ENCODE measurements at regions not wholly inside any gene's neighbourhood (a gene's known extent, or its start where the extent isn't known, plus 50 kb on each side); places are given as distances from the start of the nearest gene placed in this dataset.
"Not testable (repeated sequence)": the region's sequence is repeated elsewhere in the genome, so short reads cannot be mapped to it uniquely, and the experiment has no call there.

DNA sequence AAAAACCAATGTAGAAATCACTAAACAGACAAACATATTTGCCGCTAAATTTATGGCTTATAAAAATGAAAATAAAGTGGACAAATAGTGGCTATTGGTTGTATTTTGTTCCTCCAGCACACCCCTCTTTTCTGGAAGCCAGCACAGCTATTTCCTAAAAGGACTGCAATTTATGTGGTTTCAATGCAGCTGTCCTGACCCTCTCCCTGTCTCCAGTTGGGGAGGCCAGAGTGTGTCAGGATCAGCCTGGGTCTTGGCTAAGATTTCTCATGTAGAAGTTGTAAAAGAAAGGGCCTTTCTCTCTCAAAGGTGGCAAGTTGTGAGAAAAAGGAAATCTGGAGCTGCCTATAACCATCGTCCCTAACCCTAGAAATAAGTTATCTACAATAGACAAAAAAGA, 165.6 kb downstream of the ALDH8A1 start:
- DNase-seq (ENCODE audit: low read depth): no peak

DNA sequence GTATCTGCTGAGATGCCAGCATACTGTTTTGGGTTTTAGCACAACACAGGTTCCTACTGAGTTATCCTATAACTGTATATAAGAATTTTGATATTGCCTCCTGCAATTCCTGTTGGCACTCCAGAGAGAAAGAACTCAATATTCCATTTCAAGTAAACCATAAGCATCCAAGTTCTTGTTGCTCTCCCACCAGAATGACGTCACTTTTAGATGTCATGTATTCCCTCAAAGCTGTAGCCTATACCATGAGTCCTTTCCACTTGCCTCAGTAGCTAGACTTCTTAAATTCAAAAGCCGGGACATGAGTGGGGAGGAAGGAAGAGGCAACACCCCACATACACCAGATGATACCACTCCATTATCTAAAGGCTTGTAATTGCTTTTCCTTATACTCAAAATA, 171.5 kb downstream of the ALDH8A1 start:
- DNase-seq (ENCODE audit: low read depth): no peak

DNA sequence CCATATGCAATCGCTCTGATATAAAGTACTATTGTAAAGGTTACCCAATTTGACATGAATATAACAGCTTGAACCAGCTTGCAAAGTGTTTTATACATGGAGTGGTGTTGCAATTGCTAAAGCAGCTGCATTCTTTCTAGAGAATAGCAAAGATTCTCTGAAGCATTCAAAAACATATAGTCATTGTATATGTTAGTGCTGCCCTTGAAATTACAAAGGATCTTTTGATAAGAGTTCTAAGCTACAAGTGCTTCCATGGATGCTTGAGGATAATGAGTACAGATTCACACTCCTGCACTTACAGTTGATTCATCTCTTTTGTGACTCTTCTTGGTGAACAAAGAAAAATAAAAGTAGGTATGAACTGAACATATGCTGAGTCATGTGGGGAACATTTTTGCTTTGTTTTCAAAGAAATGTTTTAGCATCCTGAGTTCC, 175.7 kb downstream of the ALDH8A1 start:
- DNase-seq (ENCODE audit: low read depth): no peak

DNA sequence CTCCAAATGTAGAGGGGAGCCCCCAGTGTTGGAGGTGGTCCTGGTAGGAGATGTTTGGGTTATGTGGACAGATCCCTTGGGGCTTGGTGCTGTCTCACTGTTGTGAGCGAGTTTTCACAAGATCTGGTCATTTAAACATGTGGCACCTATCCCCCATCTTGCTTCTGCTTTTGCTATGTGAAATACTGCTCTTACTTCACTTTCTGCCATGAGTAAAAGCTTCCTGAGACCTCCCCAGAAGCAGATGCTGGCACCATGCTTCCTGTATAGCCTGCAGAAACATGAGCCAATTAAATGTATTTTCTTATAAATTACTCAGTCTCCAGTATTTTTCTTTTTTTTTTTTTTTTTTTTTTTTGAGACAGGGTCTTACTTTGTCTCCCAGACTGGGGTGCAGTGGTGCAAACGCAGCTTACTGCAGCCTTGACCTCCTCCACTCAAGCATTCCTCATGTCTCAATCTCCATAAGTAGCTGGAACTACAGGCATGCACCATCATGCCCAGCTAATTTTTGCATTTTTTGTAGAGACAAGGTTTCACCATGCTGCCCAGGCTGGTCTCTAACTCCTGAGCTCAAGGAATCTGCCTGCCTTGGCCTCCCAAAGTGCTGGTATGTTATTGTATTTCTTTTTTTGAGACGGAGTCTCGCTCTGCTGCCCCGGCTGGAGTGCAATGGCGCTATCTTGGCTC, 177.1 kb downstream of the ALDH8A1 start:
- DNase-seq (ENCODE audit: low read depth): no peak

DNA sequence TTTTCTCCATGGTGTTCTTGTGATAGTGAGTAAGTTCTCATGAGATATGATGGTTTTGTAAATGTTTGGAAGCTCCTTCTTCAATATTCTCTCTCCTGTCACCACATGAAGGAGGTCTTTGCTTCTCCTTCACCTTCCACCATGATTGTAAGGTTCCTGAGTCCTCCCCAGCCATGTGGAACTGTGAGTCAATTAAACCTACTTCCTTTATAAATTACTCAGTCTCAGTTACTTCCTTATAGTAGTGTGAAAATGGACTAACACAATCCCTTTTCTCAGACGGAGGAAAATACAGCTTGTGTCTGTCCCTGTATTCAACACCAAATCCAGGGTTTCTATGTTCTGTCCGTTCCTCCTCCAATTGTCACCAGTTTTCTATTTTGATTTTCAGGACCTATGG, 181.0 kb downstream of the ALDH8A1 start:
- no peak for DNase-seq (ENCODE audit: low read depth)

DNA sequence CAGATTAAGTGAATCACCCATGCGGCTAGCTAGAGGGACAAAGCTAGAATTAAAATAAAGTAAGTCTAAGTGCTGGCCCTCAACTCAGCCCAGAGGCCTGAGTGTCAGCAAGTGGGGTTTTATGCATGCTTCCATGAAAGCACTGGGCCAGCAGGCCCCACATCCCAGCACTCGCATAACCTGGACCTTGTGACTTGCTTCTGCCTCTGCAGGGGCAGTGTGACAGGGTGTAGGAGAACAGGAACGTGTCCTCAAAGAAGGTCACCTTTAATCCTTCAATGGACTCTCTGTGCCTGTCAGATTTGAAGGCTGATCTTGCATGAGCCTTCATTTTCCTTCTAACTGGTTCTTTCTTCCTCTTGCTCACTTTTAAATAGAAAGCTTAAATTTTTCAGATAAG, 183.4 kb downstream of the ALDH8A1 start:
- DNase-seq (ENCODE audit: low read depth): no peak

DNA sequence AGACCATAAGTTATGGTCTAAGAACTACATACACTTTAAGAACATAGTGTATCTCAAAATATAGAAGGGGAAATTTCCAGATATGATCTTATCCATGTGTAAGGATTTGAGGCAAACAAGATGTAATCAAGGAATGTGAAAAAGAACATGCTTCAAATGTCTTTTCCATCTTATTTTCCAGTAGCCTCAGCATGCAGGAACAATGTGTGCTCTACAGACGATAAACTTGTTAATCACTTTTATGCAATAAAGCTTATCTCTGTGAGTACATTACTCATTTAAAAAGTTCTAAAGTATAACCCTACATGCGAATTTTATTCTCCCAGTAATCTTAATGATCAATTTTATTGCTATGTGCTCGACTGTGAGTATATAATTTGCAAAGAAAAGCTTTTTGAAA, 185.2 kb downstream of the ALDH8A1 start:
- DNase-seq (ENCODE audit: low read depth): no peak

DNA sequence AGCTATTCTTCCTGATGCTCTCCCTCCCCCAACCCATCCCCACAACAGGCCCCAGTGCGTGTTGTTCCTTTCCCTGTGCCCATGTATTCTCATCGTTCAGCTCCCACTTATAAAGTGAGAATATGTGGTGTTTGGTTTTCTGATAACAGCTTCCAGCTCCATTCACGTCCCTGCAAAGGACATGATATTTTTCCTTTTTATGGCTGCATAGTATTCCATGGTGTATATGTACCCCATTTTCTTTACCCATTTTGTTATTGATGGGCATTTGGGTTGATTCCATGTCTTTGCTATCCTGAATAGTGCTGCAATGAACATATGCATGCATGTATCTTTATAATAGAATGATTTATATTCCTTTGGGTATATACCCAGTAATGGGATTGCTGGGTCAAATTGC, 186.3 kb downstream of the ALDH8A1 start:
- not testable (repeated sequence) for DNase-seq (ENCODE audit: low read depth)

DNA sequence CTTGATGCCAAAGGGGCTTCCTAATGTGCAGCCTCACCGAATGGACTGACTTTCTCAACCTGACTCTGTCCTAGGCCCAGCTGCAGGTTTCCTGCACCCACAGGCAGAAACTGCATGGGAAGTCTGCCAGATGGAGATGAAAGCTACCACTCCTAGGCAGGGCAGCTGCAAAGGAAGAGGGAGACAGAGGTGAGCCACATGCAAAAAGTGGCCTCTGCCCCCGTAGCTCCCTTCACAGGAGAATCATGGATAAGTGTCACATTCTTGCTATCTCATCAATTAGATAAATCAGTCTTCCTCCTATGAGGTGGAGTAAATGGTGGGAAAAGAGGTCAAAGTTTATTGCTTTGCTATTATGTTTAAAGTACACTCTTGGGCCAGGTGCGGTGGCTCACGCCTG, 191.3 kb downstream of the ALDH8A1 start:
- DNase-seq (ENCODE audit: low read depth): no peak

DNA sequence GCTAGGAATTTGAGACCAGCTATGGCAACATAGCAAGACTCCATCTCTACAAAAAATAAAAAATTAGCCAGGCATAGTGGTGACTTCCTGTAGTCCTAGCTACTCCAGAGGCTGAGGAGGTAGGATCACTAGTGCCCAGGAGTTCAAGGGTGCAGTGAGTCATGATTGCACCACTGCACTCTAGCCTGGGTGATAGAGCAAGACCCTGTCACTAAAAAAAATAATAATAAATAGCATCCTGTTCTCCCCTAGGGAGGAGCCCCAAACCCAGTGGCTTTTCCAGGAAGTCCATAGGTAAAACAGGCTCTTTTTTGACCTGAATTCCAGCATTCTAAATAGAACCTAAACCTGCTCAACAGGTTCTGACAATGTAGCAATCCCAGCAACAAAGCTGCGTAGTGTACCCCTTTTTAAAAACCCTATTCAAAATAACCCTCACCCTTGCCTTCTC, 192.0 kb downstream of the ALDH8A1 start:
- no peak for DNase-seq (ENCODE audit: low read depth)

DNA sequence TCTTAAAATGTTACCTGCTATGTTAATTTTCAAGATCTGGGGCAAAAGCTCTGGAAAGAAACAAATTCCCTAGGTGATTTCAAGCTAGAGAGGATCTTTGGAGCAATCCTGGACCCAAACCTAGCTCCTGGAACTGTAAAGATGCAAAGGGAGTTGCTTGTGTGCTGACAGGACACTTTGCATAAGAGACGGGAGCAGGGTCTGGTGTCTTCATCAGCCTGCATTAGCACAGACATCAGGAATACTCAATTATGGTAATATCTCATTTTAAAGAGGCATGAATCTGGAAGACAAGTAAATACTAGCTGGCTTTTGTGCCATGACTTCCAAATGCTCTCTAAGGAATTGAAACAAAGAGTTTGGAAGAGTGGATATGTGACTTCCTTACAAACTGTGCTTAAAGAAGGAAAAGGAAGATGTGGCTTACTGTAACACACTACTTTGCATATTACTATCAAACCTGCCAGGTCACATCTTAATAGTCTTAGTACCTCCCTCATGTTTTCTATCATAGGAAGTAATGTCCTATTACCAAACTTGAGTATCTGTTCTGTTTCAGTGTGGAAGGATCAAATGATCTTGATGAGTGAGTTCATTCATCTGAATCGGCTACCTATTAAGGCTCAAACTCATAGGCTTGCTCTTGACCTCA, 193.4 kb downstream of the ALDH8A1 start:
- DNase-seq (ENCODE audit: low read depth): no peak

DNA sequence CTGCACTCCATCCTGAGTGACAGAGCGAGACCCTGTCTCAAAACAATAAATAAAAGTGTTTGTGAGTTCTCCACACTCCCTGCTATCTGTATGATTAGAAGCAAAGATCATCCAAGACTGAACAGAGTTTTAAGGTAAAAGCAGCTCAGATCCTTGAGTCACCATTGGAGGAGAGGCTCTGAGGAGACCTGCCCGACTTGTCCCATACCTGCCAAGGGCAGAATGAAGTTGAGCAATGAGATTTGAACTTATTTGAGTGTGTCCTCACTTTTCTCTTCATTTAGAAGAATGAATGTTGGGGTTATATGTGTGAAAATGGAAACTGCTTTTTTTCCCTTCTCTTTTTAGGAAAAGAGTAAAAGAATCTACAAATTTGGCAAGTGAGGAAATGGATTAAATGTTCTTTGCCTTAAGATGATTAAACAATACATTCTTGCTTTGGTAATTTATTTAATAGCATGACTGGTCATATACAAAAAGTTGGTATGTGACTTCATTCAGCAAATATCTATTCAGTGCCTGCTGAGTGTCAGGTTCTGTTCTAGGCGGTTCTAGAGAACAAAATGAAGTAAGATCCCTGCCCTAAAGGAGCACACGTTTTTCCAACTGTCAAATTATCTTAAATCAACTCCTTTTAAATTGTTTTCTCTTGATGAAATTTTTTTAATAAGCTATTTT, 195.7 kb downstream of the ALDH8A1 start:
- DNase-seq (ENCODE audit: low read depth): no peak

DNA sequence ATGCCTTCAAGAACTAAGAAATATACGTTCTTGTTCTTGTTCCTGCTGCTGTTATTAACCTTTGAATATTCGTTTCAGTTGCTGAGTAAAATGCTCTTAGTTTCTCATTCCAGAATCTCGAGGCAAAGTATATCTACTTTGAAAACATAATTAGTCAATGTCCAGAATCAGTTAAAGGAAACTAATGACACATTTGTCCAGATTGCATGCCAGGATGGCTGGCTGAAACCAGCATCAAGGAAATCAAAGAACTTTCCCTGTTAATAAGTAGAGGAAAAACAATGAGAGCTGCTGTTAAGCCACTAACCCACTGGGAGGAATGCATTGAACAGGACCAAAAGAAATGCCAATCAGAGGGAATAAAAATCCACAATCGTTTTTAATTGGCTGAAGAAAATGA, 196.9 kb downstream of the ALDH8A1 start:
- DNase-seq (ENCODE audit: low read depth): no peak

DNA sequence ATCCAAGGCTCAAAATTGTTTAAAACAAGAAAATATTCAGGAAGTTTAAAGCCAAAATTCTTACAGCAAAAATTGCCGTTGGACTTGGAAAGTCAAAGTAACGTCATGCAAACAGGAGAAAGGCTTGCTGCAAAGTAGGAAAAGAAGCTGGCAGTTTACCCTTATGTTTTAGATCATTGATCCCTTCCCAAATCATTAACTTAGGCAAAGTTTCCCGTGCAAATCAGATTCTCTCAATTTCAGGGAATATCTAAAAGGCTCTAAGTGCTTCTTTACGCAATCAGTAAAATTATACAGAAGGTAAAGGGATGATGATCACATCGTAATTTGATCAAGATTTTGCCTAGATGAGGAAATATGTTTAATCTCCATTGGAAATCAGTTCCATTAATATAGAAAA, 197.5 kb downstream of the ALDH8A1 start:
- no peak for DNase-seq (ENCODE audit: low read depth)

DNA sequence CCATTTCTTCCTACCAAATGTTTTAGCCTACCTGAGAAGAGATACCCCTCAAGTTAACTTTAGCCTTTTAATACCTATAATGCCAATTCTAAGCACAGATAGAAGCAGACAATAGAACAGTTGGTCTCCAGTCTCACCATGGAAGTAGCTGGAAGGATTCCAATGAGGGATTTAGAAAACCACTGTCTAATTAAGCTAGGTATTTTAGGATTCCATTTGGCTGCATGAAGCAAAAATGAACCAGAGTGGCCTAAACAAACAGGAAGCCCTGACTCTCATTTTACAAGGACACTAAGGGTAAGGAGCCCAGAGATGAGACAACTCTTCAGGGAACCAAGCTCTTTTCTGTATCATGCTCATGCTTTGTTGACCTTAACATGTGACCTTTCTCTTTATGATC, 199.2 kb downstream of the ALDH8A1 start:
- DNase-seq (ENCODE audit: low read depth): no peak

DNA sequence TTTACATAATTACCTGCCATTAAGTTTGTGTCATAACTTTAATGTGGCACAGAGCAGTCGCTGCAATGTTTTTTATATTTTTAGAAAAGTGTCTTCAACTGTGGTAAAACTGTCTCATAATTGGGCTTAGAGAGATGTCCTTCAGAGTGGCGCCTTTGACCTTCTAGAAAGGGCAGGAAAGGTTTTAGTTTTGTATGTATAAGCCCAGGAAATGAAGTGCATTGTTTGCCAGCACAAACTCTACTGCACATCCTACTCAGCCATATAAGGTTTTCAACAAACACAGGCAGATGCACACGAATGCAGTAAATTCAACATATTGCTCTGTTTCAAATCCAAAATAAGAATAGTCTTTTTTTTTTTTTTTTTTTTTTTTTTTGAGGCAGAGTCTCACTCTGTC, 201.4 kb downstream of the ALDH8A1 start:
- DNase-seq (ENCODE audit: low read depth): no peak

DNA sequence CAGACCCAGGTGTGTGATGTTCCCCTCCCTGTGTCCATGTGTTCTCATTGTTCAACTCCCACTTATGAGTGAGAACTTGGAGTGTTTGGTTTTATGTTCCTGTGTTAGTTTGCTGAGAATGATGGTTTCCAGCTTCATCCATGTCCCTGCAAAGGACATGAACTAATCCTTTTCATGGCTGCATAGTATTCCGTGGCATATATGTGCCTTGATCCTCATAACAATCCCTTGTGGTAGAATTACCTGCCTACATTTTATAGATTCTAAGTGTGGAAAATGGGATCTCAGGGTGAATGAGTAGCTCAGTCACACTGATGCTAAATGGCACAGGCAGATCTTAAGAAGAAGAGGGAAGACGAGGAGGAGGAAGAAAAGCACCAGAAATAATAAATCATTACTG, 202.7 kb downstream of the ALDH8A1 start:
- not testable (repeated sequence) for DNase-seq (ENCODE audit: low read depth)

DNA sequence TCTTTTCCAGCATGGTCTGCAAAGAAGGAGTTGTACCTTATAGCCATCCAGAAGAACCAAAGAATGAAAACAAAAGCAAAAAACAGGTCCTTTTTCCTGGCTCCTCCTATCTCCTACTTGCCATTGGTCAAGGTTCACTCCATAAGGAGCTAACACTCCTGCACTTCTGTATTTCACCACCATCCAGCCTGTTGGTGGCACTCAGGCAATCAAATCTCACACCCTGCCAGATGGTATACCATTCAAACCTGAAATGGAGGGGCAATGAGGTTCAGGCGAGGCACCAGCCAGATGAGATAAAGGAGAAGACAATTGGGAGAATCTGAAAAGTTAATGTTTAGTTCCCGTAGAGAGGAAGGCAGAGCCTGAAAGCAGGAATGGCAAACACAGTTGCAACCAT, 203.8 kb downstream of the ALDH8A1 start:
- DNase-seq (ENCODE audit: low read depth): no peak

DNA sequence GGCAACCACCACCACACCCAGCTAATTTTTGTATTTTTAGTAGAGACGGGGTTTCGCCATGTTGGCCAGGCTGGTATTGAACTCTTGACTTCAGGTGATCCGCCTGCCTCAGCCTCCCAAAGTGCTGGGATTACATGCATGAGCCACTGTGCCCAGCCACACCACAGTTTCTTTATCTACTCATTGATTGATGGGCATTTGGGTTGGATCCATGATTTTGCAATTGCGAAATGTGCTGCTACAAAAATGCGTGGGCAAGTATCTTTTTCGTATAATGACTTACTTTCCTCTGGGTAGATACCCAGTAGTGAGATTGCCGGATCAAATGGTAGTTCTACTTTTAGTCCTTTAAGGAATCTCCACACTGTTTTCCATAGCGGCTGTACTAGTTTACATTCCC, 204.7 kb downstream of the ALDH8A1 start:
- DNase-seq (ENCODE audit: low read depth): not testable (repeated sequence)

DNA sequence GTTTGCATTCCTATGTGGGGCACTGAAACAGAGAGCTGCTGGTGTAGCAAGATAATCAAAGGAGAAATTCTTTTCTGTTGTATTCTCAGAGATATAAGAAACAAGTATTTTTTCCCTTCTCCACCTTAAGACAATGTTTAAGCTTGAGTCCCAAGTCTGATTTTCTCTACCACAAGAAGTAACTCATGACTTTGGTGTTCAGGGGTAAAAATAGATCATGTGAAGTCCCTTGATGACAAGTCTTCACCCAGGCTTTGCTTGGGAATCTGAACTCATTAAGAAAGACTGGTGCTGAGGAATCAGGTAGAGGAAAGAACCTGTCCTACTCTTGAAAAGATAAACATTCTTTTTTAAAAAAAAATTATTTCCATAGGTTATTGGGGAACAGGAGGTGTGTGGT, 205.6 kb downstream of the ALDH8A1 start:
- DNase-seq (ENCODE audit: low read depth): no peak

DNA sequence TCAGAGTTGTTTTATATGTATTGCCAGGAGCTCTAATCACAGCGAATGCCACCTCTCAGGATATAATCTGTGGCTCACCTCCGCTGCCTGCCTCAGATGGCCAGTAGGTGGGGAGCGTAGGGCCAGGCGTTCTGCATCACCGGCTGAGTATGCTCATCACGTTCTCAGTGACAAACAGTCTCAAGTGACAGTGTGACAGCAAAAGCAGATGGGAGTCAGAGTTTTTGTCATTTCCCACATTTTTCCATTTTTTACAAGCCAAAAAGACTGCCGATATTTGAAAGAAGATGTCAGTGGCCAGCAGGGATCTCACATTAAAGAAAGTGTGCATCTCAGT, 208.7 kb downstream of the ALDH8A1 start:
- DNase-seq (ENCODE audit: low read depth): no peak

DNA sequence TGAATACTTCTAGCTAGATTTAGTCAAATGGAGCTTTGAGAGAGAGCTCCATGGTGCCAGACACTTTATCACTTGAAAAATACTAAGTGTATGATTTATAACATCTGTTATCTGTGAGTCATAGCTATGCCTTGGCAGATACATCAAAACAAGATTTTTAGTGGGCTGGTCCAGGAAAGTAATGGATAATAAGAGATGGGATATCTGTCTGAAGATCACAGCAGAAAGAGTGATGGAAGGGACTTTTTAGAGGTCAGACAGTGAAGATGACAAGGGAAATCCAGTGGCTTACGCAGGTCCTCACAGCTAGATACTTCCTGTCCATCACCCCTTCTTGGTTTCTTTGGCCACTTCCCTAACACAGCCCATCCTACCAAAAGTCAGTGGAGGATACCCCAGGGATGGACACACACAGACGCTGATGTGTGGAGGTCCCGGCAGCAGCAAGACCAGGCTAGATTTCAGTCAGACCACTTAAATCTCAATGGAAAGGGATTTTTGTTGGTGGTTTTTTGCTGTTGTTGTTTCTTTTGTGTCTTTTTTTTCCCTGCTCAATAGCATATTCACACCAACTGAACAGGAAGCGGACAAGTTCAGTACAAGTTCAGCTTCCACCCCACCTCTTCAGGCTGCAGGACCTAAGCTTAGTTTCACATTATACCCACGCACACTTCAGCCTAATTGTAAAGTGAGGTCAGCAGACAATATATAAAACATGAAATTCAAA, 209.3 kb downstream of the ALDH8A1 start:
- DNase-seq (ENCODE audit: low read depth): no peak

DNA sequence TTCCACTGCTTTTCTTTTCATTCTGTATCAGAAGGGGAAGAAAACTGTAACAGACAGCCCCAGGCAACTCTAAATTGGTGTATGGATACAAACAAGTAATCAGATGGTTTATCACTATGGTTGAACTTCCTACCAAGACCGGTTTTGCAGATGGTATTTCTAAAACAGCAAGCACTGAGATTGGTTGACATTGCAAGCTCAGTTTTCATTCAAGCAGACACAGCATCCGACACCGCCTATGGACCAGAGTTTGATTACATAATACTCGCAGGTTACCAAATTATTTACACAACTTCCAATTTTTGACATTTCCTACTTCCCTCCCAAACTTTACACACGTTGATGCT, 209.9 kb downstream of the ALDH8A1 start:
- no peak for DNase-seq (ENCODE audit: low read depth)
